SU-DHL-6 (cell line): ENCODE measurements at regions not wholly inside any gene's neighbourhood (a gene's known extent, or its start where the extent isn't known, plus 50 kb on each side); places are given as distances from the start of the nearest gene placed in this dataset.

ENCODE experiments used
- EZH2phosphoT487 ChIP-seq: fragments of 200-600 bp; sonication (generic), shearing (Covaris generic); conservative IDR thresholded peaks from 2 replicates; pipeline ENCODE4 v1.6.1; 2018; ENCODE audit warnings: mild to moderate bottlenecking, antibody characterized with exemption, low read length, moderate library complexity, mixed read lengths
- TF ChIP-seq, protein P1 (sequence below): fragments of 200-600 bp; sonication (generic); IDR thresholded peaks from one replicate; pipeline ENCODE4 v1.5.1; 2017; ENCODE audit warnings: antibody characterized with exemption, mild to moderate bottlenecking, low read length, moderate library complexity; ENCODE audit not compliant: insufficient read depth, poor library complexity, severe bottlenecking

DNA sequence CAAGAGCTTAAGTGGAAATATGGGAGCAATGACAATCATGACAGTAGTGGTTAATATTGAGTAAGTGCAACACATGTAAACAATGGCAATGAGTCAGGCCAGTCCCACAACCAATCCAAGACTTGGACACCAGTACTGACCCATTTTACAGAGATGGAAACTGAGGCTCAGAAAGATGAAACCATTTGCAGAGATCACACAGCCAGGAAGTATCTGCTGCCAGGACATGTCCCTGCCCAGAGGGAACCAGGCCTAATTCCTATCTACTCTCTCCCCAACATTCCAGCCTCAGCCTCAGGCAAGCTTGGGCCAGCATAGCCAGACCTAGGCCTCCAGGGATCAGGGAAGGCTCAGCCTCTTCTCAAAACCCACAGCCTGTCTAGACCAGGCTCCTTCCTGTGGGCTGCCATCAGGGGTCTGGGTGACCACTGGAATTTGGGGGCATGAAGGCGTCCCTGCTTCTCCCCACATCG is 395.1 kb downstream of the MN1 start:
- TF ChIP-seq, protein P1, sequence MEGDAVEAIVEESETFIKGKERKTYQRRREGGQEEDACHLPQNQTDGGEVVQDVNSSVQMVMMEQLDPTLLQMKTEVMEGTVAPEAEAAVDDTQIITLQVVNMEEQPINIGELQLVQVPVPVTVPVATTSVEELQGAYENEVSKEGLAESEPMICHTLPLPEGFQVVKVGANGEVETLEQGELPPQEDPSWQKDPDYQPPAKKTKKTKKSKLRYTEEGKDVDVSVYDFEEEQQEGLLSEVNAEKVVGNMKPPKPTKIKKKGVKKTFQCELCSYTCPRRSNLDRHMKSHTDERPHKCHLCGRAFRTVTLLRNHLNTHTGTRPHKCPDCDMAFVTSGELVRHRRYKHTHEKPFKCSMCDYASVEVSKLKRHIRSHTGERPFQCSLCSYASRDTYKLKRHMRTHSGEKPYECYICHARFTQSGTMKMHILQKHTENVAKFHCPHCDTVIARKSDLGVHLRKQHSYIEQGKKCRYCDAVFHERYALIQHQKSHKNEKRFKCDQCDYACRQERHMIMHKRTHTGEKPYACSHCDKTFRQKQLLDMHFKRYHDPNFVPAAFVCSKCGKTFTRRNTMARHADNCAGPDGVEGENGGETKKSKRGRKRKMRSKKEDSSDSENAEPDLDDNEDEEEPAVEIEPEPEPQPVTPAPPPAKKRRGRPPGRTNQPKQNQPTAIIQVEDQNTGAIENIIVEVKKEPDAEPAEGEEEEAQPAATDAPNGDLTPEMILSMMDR: no peak
- TF ChIP-seq EZH2phosphoT487: no peak
